Transverse colon (tissue), 4 donors: ENCODE measurements at regions not wholly inside any gene's neighbourhood (a gene's known extent, or its start where the extent isn't known, plus 50 kb on each side); places are given as distances from the start of the nearest gene placed in this dataset.

Experiments
- DNase-seq: peaks from one replicate; pipeline ENCODE4 v3.0.0-alpha.2; 2019
- H3K27ac ChIP-seq, 4 donors: fragments of 200-600 bp; sonication (generic); 2 replicates each; pipeline ENCODE4 v1.5.1; 2016 to 2018; ENCODE audit warnings: inconsistent platforms in 4 of 4
- H3K27me3 ChIP-seq: fragments of 200-600 bp; sonication (generic); 2 replicates; pipeline ENCODE4 v1.5.1; 2017; ENCODE audit warnings: inconsistent platforms
- H3K36me3 ChIP-seq, 4 donors: fragments of 200-600 bp; sonication (generic); 2 replicates each; pipeline ENCODE4 v1.5.1; 2017 to 2019; ENCODE audit warnings: inconsistent platforms in 4 of 4
- H3K4me1 ChIP-seq, 4 donors: fragments of 200-600 bp; sonication (generic); 2 replicates each; pipeline ENCODE4 v1.5.1; 2017 to 2020; ENCODE audit warnings: inconsistent platforms in 4 of 4
- H3K4me3 ChIP-seq, 4 donors: fragments of 200-600 bp; sonication (generic); 1 replicate in 1 of 4; 2 replicates in 3 of 4; pipeline versions ENCODE4 v1.5.1 to v1.6.1; 2017 to 2019; ENCODE audit warnings: inconsistent platforms in 4 of 4
- H3K9me3 ChIP-seq, 2 donors: fragments of 200-600 bp; sonication (generic); 2 replicates each; pipeline ENCODE4 v1.5.1; 2017 to 2019; ENCODE audit warnings: inconsistent platforms in 2 of 2
- CTCF ChIP-seq, 5 experiments: fragments of 200-600 bp in 3 of 5; fragments of 450-650 bp in 2 of 5; sonication (generic) in 3 of 5; IDR thresholded peaks; 1 replicate in 2 of 5; 2 replicates in 3 of 5; pipeline ENCODE4 v1.5.1; 2016 to 2017; ENCODE audit warnings: antibody characterized with exemption in 5 of 5, inconsistent platforms in 3 of 5, mild to moderate bottlenecking in 2 of 5, moderate library complexity in 1 of 5
- EP300 ChIP-seq: sonication (generic); formaldehyde crosslinking; IDR thresholded peaks from one replicate; pipeline ENCODE4 v1.6.1; 2017; ENCODE audit warnings: antibody characterized with exemption, low read depth
- POLR2A ChIP-seq: fragments of 450-650 bp; IDR thresholded peaks from one replicate; pipeline ENCODE4 v1.6.1; 2016; ENCODE audit warnings: antibody characterized with exemption, mild to moderate bottlenecking, moderate library complexity
- POLR2AphosphoS5 ChIP-seq, 3 donors: sonication (generic); formaldehyde crosslinking; IDR thresholded peaks; one replicate each; pipeline ENCODE4 v1.6.1; 2016; ENCODE audit warnings: antibody characterized with exemption in 3 of 3
- WGBS, 2 donors: methylation state at CpG; one replicate each; pipeline ENCODE4 v1.1.5; 2018; ENCODE audit warnings: low coverage in 1 of 2; 5-methylcytosine and 5-hydroxymethylcytosine counted together
- in situ Hi-C, 4 donors: fragments of 200-750 bp; cut with MboI; loops; one replicate each; pipeline versions ENCODE4 v1.15.0 to v1.15.1; 2017; ENCODE audit warnings: low sequenced_read_pairs in 3 of 4, low pct_ligation_motif_present in 1 of 4, low pct_unique_long_range_greater_than_20kb in 1 of 4
- intact Hi-C: fragments of 100-400 bp; cut with DNase I; formaldehyde crosslinking; loops from one replicate; pipeline ENCODE4 v1.15.1; 2023; ENCODE audit warnings: low total_unique reads

GRCh38 chr5:18789218-18789998, 1155.1 kb downstream of the TAF11L14 start:
- no peak for DNase-seq
- no peaks in the 10 kb centered on the region for H3K4me1 ChIP-seq
- H3K36me3 ChIP-seq: no peaks in the 10 kb centered on the region
- 95 to 100% methylated on average over 1 of the region's 1 CpG for WGBS, 2 donors
- in situ Hi-C loops: no loop called here
- H3K9me3 ChIP-seq: no peaks in the 10 kb centered on the region
- no peak for TF ChIP-seq POLR2AphosphoS5 (IDR thresholded peaks at IDR 0.05)
- TF ChIP-seq EP300: no peak
- TF ChIP-seq POLR2A: no peak
- TF ChIP-seq CTCF (IDR thresholded peaks at IDR 0.05): no peak
- no peak overlapping the region for H3K27ac ChIP-seq
- H3K4me3 ChIP-seq: no peak overlapping the region
- intact Hi-C loops: no loop called here
- H3K27me3 ChIP-seq: no peaks in the 10 kb centered on the region

GRCh38 chr5:18792145-18792544, 1157.9 kb downstream of the TAF11L14 start:
- TF ChIP-seq POLR2A: no peak
- no peak for TF ChIP-seq CTCF (IDR thresholded peaks at IDR 0.05)
- no peaks in the 10 kb centered on the region for H3K27me3 ChIP-seq
- intact Hi-C loops: no loop called here
- H3K4me1 ChIP-seq: no peaks in the 10 kb centered on the region
- no peak overlapping the region for H3K4me3 ChIP-seq
- H3K9me3 ChIP-seq: no peaks in the 10 kb centered on the region
- DNase-seq: peak; percentile 63
- in situ Hi-C loops: no loop called here
- 45 to 47% methylated on average over 2 to 6 of the region's 6 CpGs for WGBS, 2 donors
- H3K27ac ChIP-seq: no peak overlapping the region
- H3K36me3 ChIP-seq: no peaks in the 10 kb centered on the region

- no peak for DNase-seq
- TF ChIP-seq POLR2A (no peak), CTCF (IDR thresholded peaks at IDR 0.05) (no peak), POLR2AphosphoS5 (IDR thresholded peaks at IDR 0.05) (no peak), EP300 (no peak)
- intact Hi-C loops (no loop called here), in situ Hi-C loops (no loop called here)
- Histone ChIP-seq H3K4me3 (no peak overlapping the region), H3K27me3 (no peaks in the 10 kb centered on the region), H3K36me3 (no peaks in the 10 kb centered on the region), H3K4me1 (no peaks in the 10 kb centered on the region), H3K27ac (no peak overlapping the region), H3K9me3 (no peaks in the 10 kb centered on the region)
- WGBS, 2 donors: 50 to 55% methylated on average over 3 to 5 of the region's 5 CpGs
Observed at GRCh38 chr5:18797222-18797621, 1163.0 kb downstream of the TAF11L14 start.

- no peak for DNase-seq
- no peak overlapping the region for H3K4me3 ChIP-seq
- WGBS, 2 donors: 50 to 58% methylated on average over 2 to 3 of the region's 3 CpGs
- in situ Hi-C loops (no loop called here), intact Hi-C loops (no loop called here)
- H3K9me3 ChIP-seq: no peaks in the 10 kb centered on the region
- TF ChIP-seq EP300 (no peak), CTCF (IDR thresholded peaks at IDR 0.05) (no peak), POLR2A (no peak), POLR2AphosphoS5 (IDR thresholded peaks at IDR 0.05) (no peak)
- no peaks in the 10 kb centered on the region for H3K27me3 ChIP-seq
- no peaks in the 10 kb centered on the region for H3K36me3 ChIP-seq
- H3K27ac ChIP-seq: no peak overlapping the region
- no peaks in the 10 kb centered on the region for H3K4me1 ChIP-seq
Observed at GRCh38 chr5:18798058-18798457, 1163.8 kb downstream of the TAF11L14 start.
